Heart left ventricle (tissue), 13 donors: ENCODE measurements at regions not wholly inside any gene's neighbourhood (a gene's known extent, or its start where the extent isn't known, plus 50 kb on each side); places are given as distances from the start of the nearest gene placed in this dataset.

Experiments
- CTCF ChIP-seq, 12 donors: fragments of 200-600 bp; sonication (generic) in 4 of 12; IDR thresholded peaks; one replicate each; pipeline versions ENCODE4 v1.5.0 to v1.8.0; 2018 to 2022; ENCODE audit warnings: antibody characterized with exemption in 12 of 12, mild to moderate bottlenecking in 5 of 12
- POLR2A ChIP-seq, 2 donors: fragments of 450-650 bp; IDR thresholded peaks; one replicate each; pipeline ENCODE4 v1.6.1; 2017; ENCODE audit warnings: antibody characterized with exemption in 2 of 2, mild to moderate bottlenecking in 2 of 2, moderate library complexity in 2 of 2
- donor health status: ischemic (EF 13 %, LVEDD 7.1; RV severe dilation, severe dysfunction).
- donor health status: DM: no; HTN: yes; CAD: no.
- donor health status: DM: no; HTN: no; CAD: no.
- donor health status: ischemic (EF 25% LVEDD 6.9; RV normal size, moderate dysfunction).
- donor health status: ischemic (EF 25% LVEDD 5.7; RV mildly dilated, moderate dysfunction).
- donor health status: ischemic (EF 35%, LVEDD 5.7; RV mildly dilated, moderate dysfunction).
- donor health status: nonischemic (EF 11% LVEDD 7.7; RV severe dilation, severe dysfunction).
- donor health status: DM: yes; HTN: yes; CAD: no.
- donor health status: PGD.
- donor health status: ischemic (EF 29% LVEDD 5.4; RV normal size, mild dysfunction).
- donor health status: nonischemic (EF 23%, LVEDD 6.1; RV moderate dilation, normal function).

DNA sequence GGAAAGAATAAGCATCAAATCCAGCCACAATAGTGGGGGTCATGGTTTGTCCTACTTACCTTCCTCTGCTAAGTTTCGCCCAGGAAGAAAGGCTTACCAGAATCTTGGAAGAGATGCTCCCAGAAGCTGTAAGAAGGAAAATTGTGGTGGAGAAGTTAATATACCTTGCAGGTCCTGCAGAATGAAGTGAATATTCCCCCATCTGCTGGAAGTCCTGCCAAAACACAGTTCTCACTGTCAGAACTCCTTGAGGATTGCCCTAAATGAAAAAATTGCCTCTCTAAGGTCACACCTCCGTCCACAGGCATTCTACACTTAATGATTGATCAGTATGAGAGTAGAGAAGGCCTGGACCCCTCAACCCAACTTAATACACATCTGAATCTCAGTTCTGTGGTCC is 78.4 kb upstream of the RGS21 start:
- TF ChIP-seq POLR2A (IDR thresholded peaks at IDR 0.05) (no peak), CTCF (IDR thresholded peaks at IDR 0.05) (no peak)
